Activated CD4-positive, alpha-beta T cell treated with anti-CD3 and anti-CD28 coated beads for 24 hours (primary cell): ENCODE measurements at regions not wholly inside any gene's neighbourhood (a gene's known extent, or its start where the extent isn't known, plus 50 kb on each side); places are given as distances from the start of the nearest gene placed in this dataset.

Experiments used
- DNase-seq, 2 donors: peaks; one replicate each; pipeline ENCODE4 v3.0.0-alpha.2; 2020; ENCODE audit warnings: low read depth in 2 of 2

- DNase-seq = no peak
Measured at GRCh38 chr9:88692827-88693226, 157.8 kb downstream of the NXNL2 start.

GRCh38 chr9:88694625-88695024, 159.6 kb downstream of the NXNL2 start:
- no peak for DNase-seq

- no peak for DNase-seq
Measured at GRCh38 chr9:88696501-88696900, 161.5 kb downstream of the NXNL2 start.

- no peak for DNase-seq
Measured at GRCh38 chr9:88697764-88698432, 162.9 kb downstream of the NXNL2 start.

DNA sequence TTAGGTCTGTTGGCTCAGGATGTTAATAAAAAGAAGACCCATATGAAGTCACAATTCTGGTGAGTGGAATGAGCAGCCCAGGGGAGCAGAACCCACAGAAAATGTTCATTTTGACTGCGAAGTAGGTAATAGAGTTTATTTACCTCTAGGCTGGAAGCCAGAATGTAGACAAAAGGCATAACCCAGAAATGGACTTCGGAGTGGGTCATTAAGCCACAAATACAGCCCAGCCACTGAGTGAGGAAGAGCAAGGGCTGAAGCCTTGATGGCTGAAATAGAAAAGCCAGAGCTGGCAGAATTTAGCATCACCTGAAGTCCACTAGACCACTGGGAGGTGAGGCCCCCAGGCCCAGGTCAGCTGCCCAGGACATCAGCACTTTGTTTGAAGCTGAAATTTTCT, 168.0 kb downstream of the NXNL2 start:
- DNase-seq = no peak

DNA sequence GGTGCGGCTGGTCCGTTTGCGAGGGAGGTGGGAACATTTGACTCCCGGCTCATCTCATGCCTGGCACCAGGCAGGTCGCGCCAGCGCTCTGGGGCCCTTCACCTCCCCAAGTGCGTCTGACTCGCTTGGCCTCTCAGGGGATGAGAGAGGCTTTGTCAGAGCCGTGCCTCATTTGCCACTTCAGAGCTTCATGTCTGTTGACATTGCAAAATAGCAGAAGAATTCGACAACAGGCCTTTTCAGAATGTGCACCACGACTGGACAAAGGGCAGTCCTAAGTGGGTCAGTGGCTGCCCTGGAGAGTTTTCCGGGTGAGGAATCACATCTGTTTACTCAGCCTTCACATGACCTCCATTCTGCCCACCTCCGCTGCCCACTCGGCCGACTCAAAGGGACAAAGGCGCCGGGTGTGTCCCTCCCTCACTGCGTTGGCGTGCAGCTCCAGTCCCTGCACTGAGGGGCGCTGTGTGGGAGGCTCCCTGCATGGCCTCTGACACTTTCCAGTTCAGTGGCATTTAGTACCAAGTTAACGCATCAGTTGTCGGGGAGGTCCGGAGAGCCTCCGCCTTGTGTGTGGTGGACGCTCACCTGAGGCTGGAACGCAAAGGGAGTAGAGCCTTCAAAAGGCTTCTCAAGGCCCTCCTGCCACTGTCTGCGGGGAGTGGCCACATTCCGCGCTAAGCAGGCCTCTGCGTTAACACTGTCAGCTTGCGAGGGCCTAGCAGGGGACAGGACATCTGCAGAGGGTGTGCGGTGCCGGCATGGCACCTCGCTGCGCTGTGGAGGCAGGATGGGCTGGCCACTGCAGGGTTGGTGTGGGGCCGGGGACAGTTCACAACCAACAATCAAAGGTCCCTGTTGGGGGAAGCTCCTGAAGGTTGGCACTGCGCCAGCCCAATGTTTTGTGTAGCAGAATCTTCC, 171.5 kb downstream of the NXNL2 start:
- DNase-seq = no peak

DNA sequence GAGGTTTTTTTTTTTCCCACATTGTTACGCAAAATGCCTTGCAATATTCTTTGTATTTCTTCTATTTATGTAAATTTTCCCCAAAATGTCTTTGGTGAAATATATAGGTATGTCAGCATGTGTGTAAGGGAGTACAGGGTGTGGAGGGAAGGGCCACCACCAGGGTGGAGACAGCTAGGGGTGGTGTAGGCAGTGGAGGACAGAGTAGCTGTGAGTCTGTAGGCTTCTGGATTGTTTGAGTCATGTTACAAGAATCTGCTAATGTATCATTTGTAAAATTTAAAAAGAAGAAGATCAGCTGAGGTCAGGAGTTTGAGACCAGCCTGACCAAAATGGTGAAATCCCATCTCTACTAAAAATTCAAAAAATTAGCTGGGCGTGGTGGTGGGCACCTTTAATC, 175.5 kb downstream of the NXNL2 start:
- no peak for DNase-seq

- no peak for DNase-seq
Measured at GRCh38 chr9:88711719-88712118, 176.7 kb downstream of the NXNL2 start.

- no peak for DNase-seq
Measured at GRCh38 chr9:88712484-88712883, 177.5 kb downstream of the NXNL2 start.

GRCh38 chr9:88713010-88713409, 178.0 kb downstream of the NXNL2 start:
- no peak for DNase-seq

GRCh38 chr9:88716596-88717290, 181.8 kb downstream of the NXNL2 start:
- DNase-seq = no peak

DNA sequence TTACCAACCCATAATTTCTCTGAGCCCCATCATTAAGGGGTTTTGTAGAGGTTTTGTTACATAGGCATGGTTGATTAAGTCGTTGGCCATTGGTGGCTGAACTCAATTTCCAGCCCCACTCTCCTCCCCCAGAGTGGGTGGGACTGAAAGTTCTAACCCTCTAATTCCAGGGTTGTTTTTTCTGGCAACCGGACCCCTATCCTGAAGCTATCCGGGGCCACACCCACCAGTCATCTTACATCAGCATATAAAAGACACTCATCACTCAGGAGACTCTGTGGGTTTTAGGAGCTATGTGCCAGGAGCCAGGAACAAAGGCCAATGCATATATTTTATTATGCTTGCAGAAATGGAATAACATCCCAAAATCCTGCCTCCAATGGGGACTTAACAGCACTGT, 186.0 kb downstream of the NXNL2 start:
- no peak for DNase-seq

DNA sequence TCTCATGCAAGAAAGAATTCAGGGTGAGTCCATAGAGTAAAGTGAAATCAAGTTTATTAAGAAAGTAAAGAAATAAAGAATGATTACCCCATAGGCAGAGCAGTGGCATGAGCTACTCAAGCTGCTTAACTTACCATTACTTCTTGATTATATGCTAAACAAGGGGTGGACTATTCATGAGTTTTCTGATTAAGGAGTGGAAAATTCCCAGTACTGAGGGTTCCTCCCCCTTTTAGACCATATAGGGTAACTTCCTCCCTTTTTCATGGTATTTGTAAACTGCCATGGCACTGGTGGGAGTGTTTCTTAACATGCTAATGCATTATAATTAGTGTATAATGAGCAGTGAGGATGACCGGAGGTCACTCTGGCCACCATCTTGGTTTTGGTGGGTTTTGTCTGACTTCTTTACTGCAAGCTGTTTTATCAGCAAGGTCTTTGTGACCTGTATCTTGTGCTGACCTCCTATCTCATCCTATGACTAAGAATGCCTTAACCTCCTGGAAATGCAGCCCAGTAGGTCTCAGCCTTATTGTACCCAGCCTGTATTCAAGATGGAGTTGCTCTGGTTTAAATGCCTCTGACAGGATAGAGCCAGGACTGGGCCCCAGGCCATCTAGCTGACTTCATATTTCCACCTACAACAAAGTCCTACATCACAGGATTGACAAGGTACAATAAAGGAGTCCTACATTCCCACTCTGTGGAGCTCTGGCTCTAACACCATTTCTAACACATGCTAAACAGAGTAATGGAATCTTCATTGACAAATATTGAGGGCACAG, 186.7 kb downstream of the NXNL2 start:
- no peak for DNase-seq

DNA sequence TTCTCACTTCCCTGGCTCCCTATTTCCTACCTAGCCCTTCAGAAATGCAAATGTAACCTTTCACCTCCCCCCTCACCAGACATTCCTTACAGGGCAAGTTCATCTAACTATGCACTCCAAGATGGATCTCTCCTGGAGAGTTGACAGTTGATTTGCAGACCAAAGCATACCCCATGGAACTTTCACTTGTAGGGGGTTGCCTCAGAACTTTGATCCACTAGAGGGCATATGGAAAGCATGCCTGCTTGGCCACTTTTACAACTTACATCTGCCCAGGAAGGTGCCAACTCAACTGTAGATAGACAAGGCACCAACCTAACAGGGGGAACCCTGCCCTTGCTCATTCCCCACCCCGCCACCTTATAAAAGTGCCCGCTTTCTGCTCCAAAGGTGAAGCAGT, 187.8 kb downstream of the NXNL2 start:
- DNase-seq = no peak

DNA sequence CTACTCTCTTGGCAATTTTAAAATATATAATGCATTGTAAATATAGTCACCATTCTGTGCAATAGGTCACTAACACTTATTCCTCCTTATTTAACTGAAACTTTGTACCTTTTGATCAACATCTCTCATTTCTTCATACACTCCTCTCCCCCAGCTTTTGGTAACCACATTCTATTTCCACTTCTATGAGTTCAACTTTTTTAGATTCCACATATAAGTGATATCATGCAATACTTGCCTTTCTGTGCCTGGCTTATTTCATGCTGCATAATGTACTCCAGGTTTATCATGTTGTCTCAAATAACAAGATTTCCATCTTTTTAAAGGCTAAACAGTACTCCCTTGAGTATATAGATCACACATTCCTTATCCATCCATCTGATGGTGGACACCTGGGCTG, 188.8 kb downstream of the NXNL2 start:
- no peak for DNase-seq

- no peak for DNase-seq
Measured at GRCh38 chr9:88724331-88724730, 189.4 kb downstream of the NXNL2 start.

- no peak for DNase-seq
Measured at GRCh38 chr9:88725300-88726019, 190.5 kb downstream of the NXNL2 start.

DNA sequence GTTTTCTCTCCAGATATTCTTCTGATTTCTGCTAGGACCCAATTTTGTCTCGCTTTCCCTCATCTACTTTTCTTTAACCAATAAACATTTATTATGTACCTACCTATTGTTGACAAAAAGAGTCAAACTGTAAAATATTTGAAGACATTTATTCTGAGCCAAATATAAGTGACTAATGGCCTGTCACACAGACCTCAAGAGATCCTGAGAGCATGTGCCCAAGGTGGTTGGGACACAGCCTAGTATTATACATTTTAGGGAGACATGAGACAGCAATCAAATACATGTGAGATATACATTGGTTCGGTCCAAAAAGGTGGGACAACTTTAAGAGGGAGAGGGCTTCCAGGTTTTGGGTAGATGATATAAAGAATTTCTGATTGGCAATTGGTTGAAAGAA, 191.8 kb downstream of the NXNL2 start:
- no peak for DNase-seq

GRCh38 chr9:88730780-88731179, 195.8 kb downstream of the NXNL2 start:
- no peak for DNase-seq

DNA sequence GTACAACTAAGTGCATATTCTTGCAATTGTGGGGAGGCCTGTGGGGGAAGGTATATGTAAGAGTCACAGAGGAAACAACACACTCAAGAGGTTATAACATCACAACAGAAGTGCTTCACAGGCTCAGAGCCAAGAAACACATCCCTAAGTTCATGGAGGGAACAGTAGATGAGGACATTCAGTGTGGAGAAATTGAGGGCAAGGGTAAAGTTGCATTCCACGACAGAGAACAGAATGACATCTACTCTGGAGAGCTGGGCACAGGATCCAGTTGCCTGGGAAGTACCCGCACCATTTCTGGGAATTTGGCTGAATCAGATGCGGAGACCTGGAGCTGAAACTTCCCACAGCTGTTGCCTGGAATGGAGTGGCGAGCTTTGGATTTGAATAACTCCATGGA, 197.2 kb downstream of the NXNL2 start:
- DNase-seq = no peak
